Amniotic epithelial cell (primary cell): ENCODE measurements at regions not wholly inside any gene's neighbourhood (a gene's known extent, or its start where the extent isn't known, plus 50 kb on each side); places are given as distances from the start of the nearest gene placed in this dataset.
"Not testable (repeated sequence)": the region's sequence is repeated elsewhere in the genome, so short reads cannot be mapped to it uniquely, and the experiment has no call there.

Experiments
- DNase-seq: peaks from one replicate; pipeline ENCODE4 v3.0.0-alpha.2; 2010; ENCODE audit warnings: low read depth

- DNase-seq = no peak
Observed at GRCh38 chr6:74953708-74954107, 252.1 kb downstream of the COL12A1 start.

GRCh38 chr6:74946961-74947360, 258.9 kb downstream of the COL12A1 start:
- peak; percentile 62 for DNase-seq

GRCh38 chr6:74942130-74942529, 263.7 kb downstream of the COL12A1 start:
- DNase-seq = no peak

GRCh38 chr6:74941424-74941823, 264.4 kb downstream of the COL12A1 start:
- DNase-seq = no peak

GRCh38 chr6:74939721-74940620, 265.9 kb downstream of the COL12A1 start:
- peak; percentile 17 for DNase-seq

- DNase-seq = peak; percentile 26
Observed at GRCh38 chr6:74939151-74939708, 266.6 kb downstream of the COL12A1 start.

- DNase-seq = no peak
Observed at GRCh38 chr6:74937936-74938335, 267.9 kb downstream of the COL12A1 start.

- peak; percentile 15 for DNase-seq
Observed at GRCh38 chr6:74936886-74937285, 269.0 kb downstream of the COL12A1 start.

- DNase-seq = no peak
Observed at GRCh38 chr6:74932232-74932888, 273.5 kb downstream of the COL12A1 start.

GRCh38 chr6:74931558-74931957, 274.3 kb downstream of the COL12A1 start:
- DNase-seq = peak; percentile 45

- no peak for DNase-seq
Observed at GRCh38 chr6:74928203-74928602, 277.6 kb downstream of the COL12A1 start.

- no peak for DNase-seq
Observed at GRCh38 chr6:74927299-74927698, 278.6 kb downstream of the COL12A1 start.

- DNase-seq = no peak
Observed at GRCh38 chr6:74925683-74926082, 280.2 kb downstream of the COL12A1 start.

GRCh38 chr6:74914888-74915287, 291.0 kb downstream of the COL12A1 start:
- DNase-seq = no peak

- DNase-seq = no peak
Observed at GRCh38 chr6:74912234-74912633, 293.6 kb downstream of the COL12A1 start.

- no peak for DNase-seq
Observed at GRCh38 chr6:74902846-74903245, 303.0 kb downstream of the COL12A1 start.

- no peak for DNase-seq
Observed at GRCh38 chr6:74902089-74902488, 303.8 kb downstream of the COL12A1 start.

GRCh38 chr6:74901576-74901975, 304.3 kb downstream of the COL12A1 start:
- DNase-seq = no peak

GRCh38 chr6:74899416-74899815, 306.4 kb downstream of the COL12A1 start:
- peak; percentile 69 for DNase-seq

GRCh38 chr6:74892091-74892490, 313.8 kb downstream of the COL12A1 start:
- no peak for DNase-seq

- no peak for DNase-seq
Observed at GRCh38 chr6:74891349-74891831, 314.5 kb downstream of the COL12A1 start.

GRCh38 chr6:74889635-74890034, 316.2 kb downstream of the COL12A1 start:
- DNase-seq = no peak

GRCh38 chr6:74888741-74889140, 317.1 kb downstream of the COL12A1 start:
- DNase-seq = not testable (repeated sequence)
